ENCODE measurements at regions not wholly inside any gene's neighbourhood (a gene's known extent, or its start where the extent isn't known, plus 50 kb on each side); places are given as distances from the start of the nearest gene placed in this dataset.

- Histone ChIP-seq H2BK120ac (ENCODE audit: low read depth, low read length) (no peak overlapping the region), H3K4ac (ENCODE audit: low read depth in 1 of 2, low read length in 2 of 2) (no peak overlapping the region), H3K36me3 (ENCODE audit: control insufficient read depth in 1 of 2, insufficient read depth in 2 of 2, low read depth in 1 of 2, low read length in 2 of 2) (no peaks in the 10 kb centered on the region), H4K8ac (ENCODE audit: low read length) (no peak overlapping the region), H2BK15ac (ENCODE audit: low read depth, poor library complexity, severe bottlenecking) (no peak overlapping the region), H2BK12ac (ENCODE audit: low read length in 2 of 2) (no peak overlapping the region), H3K9ac (ENCODE audit: low read length) (no peak overlapping the region), H2BK5ac (ENCODE audit: low read depth, low read length, poor library complexity, severe bottlenecking) (no peak overlapping the region), H3K4me1 (ENCODE audit: control insufficient read depth, insufficient read depth, low read depth, low read length) (no peaks in the 10 kb centered on the region), H3K23ac (ENCODE audit: low read length in 2 of 2) (no peak overlapping the region), H3K4me3 (ENCODE audit: insufficient read depth in 1 of 2, low read depth in 1 of 2, low read length in 2 of 2) (no peak overlapping the region), H3K4me2 (ENCODE audit: low read length, poor library complexity, severe bottlenecking) (no peak overlapping the region), H4K91ac (ENCODE audit: low read length) (no peak overlapping the region), H2AK5ac (ENCODE audit: low read length, severe bottlenecking) (no peak overlapping the region), H2AFZ (ENCODE audit: low read depth, low read length) (no peak overlapping the region), H3K27ac (ENCODE audit: low read length, poor library complexity, severe bottlenecking) (no peak overlapping the region), H3K14ac (ENCODE audit: low read length in 2 of 2) (no peak overlapping the region), H3K79me1 (replicated peaks; ENCODE audit: low read length, poor library complexity, severe bottlenecking) (no peaks in the 10 kb centered on the region), H3K27me3 (ENCODE audit: control insufficient read depth in 1 of 2, insufficient read depth in 1 of 2, low read length in 2 of 2) (peaks cover 16% of the 10 kb centered on the region in 2 experiments), H3K18ac (ENCODE audit: low read depth in 1 of 2, low read length in 2 of 2) (no peak overlapping the region), H3K9me3 (ENCODE audit: control insufficient read depth, low read length) (no peaks in the 10 kb centered on the region)
- DNase-seq: no peak
- 92% methylated on average over 7 of the region's 7 CpGs for WGBS
Observed at GRCh38 chr5:171509467-171509866, 90.0 kb downstream of the FGF18 start.

GRCh38 chr5:171512397-171512796, 93.0 kb downstream of the FGF18 start:
- Histone ChIP-seq H4K91ac (ENCODE audit: low read length) (no peak overlapping the region), H3K14ac (ENCODE audit: low read length in 2 of 2) (no peak overlapping the region), H2AK5ac (ENCODE audit: low read length, severe bottlenecking) (no peak overlapping the region), H3K27me3 (ENCODE audit: control insufficient read depth in 1 of 2, insufficient read depth in 1 of 2, low read length in 2 of 2) (peaks cover 8 to 16% of the 10 kb centered on the region in 2 experiments), H3K18ac (ENCODE audit: low read depth in 1 of 2, low read length in 2 of 2) (no peak overlapping the region), H2BK5ac (ENCODE audit: low read depth, low read length, poor library complexity, severe bottlenecking) (no peak overlapping the region), H3K9ac (ENCODE audit: low read length) (no peak overlapping the region), H3K9me3 (ENCODE audit: control insufficient read depth, low read length) (no peaks in the 10 kb centered on the region), H2BK15ac (ENCODE audit: low read depth, poor library complexity, severe bottlenecking) (no peak overlapping the region), H3K4me1 (ENCODE audit: control insufficient read depth, insufficient read depth, low read depth, low read length) (no peaks in the 10 kb centered on the region), H3K23ac (ENCODE audit: low read length in 2 of 2) (no peak overlapping the region), H4K8ac (ENCODE audit: low read length) (no peak overlapping the region), H3K4me3 (ENCODE audit: insufficient read depth in 1 of 2, low read depth in 1 of 2, low read length in 2 of 2) (no peak overlapping the region), H3K4me2 (ENCODE audit: low read length, poor library complexity, severe bottlenecking) (no peak overlapping the region), H2BK120ac (ENCODE audit: low read depth, low read length) (no peak overlapping the region), H2BK12ac (ENCODE audit: low read length in 2 of 2) (no peak overlapping the region), H2AFZ (ENCODE audit: low read depth, low read length) (no peak overlapping the region), H3K4ac (ENCODE audit: low read depth in 1 of 2, low read length in 2 of 2) (no peak overlapping the region), H3K36me3 (ENCODE audit: control insufficient read depth in 1 of 2, insufficient read depth in 2 of 2, low read depth in 1 of 2, low read length in 2 of 2) (no peaks in the 10 kb centered on the region), H3K27ac (ENCODE audit: low read length, poor library complexity, severe bottlenecking) (no peak overlapping the region), H3K79me1 (replicated peaks; ENCODE audit: low read length, poor library complexity, severe bottlenecking) (no peaks in the 10 kb centered on the region)
- no peak for DNase-seq
- 87% methylated on average over 3 of the region's 5 CpGs for WGBS

GRCh38 chr5:171513591-171513990, 94.1 kb downstream of the FGF18 start:
- H3K23ac ChIP-seq (ENCODE audit: low read length in 2 of 2): no peak overlapping the region
- no peak overlapping the region for H3K14ac ChIP-seq (ENCODE audit: low read length in 2 of 2)
- DNase-seq: no peak
- no peaks in the 10 kb centered on the region for H3K79me1 ChIP-seq (replicated peaks; ENCODE audit: low read length, poor library complexity, severe bottlenecking)
- no peak overlapping the region for H3K4ac ChIP-seq (ENCODE audit: low read depth in 1 of 2, low read length in 2 of 2)
- no peak overlapping the region for H2AFZ ChIP-seq (ENCODE audit: low read depth, low read length)
- H2AK5ac ChIP-seq (ENCODE audit: low read length, severe bottlenecking): no peak overlapping the region
- no peak overlapping the region for H3K18ac ChIP-seq (ENCODE audit: low read depth in 1 of 2, low read length in 2 of 2)
- no peak overlapping the region for H3K27ac ChIP-seq (ENCODE audit: low read length, poor library complexity, severe bottlenecking)
- H3K4me1 ChIP-seq (ENCODE audit: control insufficient read depth, insufficient read depth, low read depth, low read length): no peaks in the 10 kb centered on the region
- H3K9me3 ChIP-seq (ENCODE audit: control insufficient read depth, low read length): no peaks in the 10 kb centered on the region
- 100% methylated on average over 1 of the region's 2 CpGs for WGBS
- no peak overlapping the region for H4K8ac ChIP-seq (ENCODE audit: low read length)
- no peak overlapping the region for H2BK15ac ChIP-seq (ENCODE audit: low read depth, poor library complexity, severe bottlenecking)
- H3K9ac ChIP-seq (ENCODE audit: low read length): no peak overlapping the region
- no peak overlapping the region for H4K91ac ChIP-seq (ENCODE audit: low read length)
- H2BK5ac ChIP-seq (ENCODE audit: low read depth, low read length, poor library complexity, severe bottlenecking): no peak overlapping the region
- no peak overlapping the region for H3K4me2 ChIP-seq (ENCODE audit: low read length, poor library complexity, severe bottlenecking)
- H3K27me3 ChIP-seq (ENCODE audit: control insufficient read depth in 1 of 2, insufficient read depth in 1 of 2, low read length in 2 of 2): peaks cover 7 to 11% of the 10 kb centered on the region in 2 experiments
- no peak overlapping the region for H2BK12ac ChIP-seq (ENCODE audit: low read length in 2 of 2)
- no peaks in the 10 kb centered on the region for H3K36me3 ChIP-seq (ENCODE audit: control insufficient read depth in 1 of 2, insufficient read depth in 2 of 2, low read depth in 1 of 2, low read length in 2 of 2)
- H3K4me3 ChIP-seq (ENCODE audit: insufficient read depth in 1 of 2, low read depth in 1 of 2, low read length in 2 of 2): no peak overlapping the region
- H2BK120ac ChIP-seq (ENCODE audit: low read depth, low read length): no peak overlapping the region

GRCh38 chr5:171518916-171519315, 99.5 kb downstream of the FGF18 start:
- H4K8ac ChIP-seq (ENCODE audit: low read length): no peak overlapping the region
- H3K4me3 ChIP-seq (ENCODE audit: insufficient read depth in 1 of 2, low read depth in 1 of 2, low read length in 2 of 2): no peak overlapping the region
- H2AFZ ChIP-seq (ENCODE audit: low read depth, low read length): no peak overlapping the region
- no peak overlapping the region for H2BK15ac ChIP-seq (ENCODE audit: low read depth, poor library complexity, severe bottlenecking)
- H3K4me1 ChIP-seq (ENCODE audit: control insufficient read depth, insufficient read depth, low read depth, low read length): peaks cover 29% of the 10 kb centered on the region
- H3K36me3 ChIP-seq (ENCODE audit: control insufficient read depth in 1 of 2, insufficient read depth in 2 of 2, low read depth in 1 of 2, low read length in 2 of 2): no peaks in the 10 kb centered on the region
- H3K14ac ChIP-seq (ENCODE audit: low read length in 2 of 2): no peak overlapping the region
- 95% methylated on average over 13 of the region's 13 CpGs for WGBS
- no peak for DNase-seq
- no peak overlapping the region for H3K18ac ChIP-seq (ENCODE audit: low read depth in 1 of 2, low read length in 2 of 2)
- H3K9ac ChIP-seq (ENCODE audit: low read length): no peak overlapping the region
- H3K27me3 ChIP-seq (ENCODE audit: control insufficient read depth in 1 of 2, insufficient read depth in 1 of 2, low read length in 2 of 2): peaks cover 0 to 4% of the 10 kb centered on the region in 2 experiments
- no peak overlapping the region for H4K91ac ChIP-seq (ENCODE audit: low read length)
- no peak overlapping the region for H3K4me2 ChIP-seq (ENCODE audit: low read length, poor library complexity, severe bottlenecking)
- H3K9me3 ChIP-seq (ENCODE audit: control insufficient read depth, low read length): no peaks in the 10 kb centered on the region
- H2AK5ac ChIP-seq (ENCODE audit: low read length, severe bottlenecking): no peak overlapping the region
- H2BK5ac ChIP-seq (ENCODE audit: low read depth, low read length, poor library complexity, severe bottlenecking): no peak overlapping the region
- no peak overlapping the region for H3K4ac ChIP-seq (ENCODE audit: low read depth in 1 of 2, low read length in 2 of 2)
- no peak overlapping the region for H2BK12ac ChIP-seq (ENCODE audit: low read length in 2 of 2)
- no peak overlapping the region for H3K27ac ChIP-seq (ENCODE audit: low read length, poor library complexity, severe bottlenecking)
- no peak overlapping the region for H2BK120ac ChIP-seq (ENCODE audit: low read depth, low read length)
- no peak overlapping the region for H3K23ac ChIP-seq (ENCODE audit: low read length in 2 of 2)
- H3K79me1 ChIP-seq (replicated peaks; ENCODE audit: low read length, poor library complexity, severe bottlenecking): no peaks in the 10 kb centered on the region
